ENCODE measurements at regions not wholly inside any gene's neighbourhood (a gene's known extent, or its start where the extent isn't known, plus 50 kb on each side); places are given as distances from the start of the nearest gene placed in this dataset.
A peak's percentile ranks its signal among the peaks of the same experiment; 100 is the strongest.

DNA sequence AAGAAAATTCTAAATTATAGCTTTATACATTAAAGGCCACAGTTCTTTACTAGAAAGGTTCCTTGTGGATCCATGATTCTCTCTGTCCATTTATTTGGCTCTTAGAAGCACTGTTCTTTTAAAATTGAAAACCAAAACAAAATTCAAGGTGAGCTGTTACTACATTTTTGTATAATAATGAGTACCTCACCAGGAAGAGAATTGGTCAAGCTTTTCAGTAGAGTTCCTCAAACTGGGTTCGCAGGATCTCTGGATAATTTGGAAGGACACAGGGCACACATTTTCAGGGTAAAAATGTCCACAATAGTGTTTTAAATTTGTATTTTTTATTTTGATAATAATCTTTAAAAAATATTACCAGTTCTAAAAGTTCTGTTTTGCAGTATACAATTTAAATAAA, 93.0 kb downstream of the PPP1R3A start:
- no peak for DNase-seq

DNA sequence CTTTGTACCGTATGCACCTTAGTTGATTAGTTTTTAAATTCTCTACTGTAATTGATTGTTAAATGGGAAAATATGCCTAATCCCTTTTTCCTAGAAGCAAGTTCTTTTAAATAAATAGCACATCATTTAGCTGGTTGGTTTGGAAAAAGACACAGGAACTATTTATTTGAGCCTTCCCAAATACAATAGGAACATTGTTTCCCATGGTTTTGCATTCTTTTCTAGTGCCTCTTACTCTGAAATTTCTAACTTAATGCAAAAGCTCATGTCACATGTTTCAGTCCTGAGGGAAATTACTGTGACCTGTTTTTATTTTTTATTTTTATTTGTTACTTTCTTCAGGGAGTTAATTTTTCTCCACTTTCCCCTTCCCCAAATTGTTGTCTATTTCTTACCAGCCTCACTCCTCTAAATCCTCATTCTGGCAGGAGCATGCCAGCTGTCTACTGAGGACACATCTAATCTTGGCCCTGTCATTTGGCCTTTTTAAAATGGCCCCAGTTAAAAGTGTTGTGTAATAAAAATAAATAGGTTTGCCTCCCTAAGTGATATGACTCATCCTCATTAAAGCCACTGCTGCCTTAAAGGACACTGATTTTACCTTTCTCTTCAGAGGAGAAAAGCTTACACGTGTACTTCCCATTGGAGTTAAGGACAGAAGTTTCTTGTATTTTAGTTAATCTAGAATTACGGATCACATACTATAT, 94.5 kb downstream of the PPP1R3A start:
- DNase-seq = peak; percentile 19

DNA sequence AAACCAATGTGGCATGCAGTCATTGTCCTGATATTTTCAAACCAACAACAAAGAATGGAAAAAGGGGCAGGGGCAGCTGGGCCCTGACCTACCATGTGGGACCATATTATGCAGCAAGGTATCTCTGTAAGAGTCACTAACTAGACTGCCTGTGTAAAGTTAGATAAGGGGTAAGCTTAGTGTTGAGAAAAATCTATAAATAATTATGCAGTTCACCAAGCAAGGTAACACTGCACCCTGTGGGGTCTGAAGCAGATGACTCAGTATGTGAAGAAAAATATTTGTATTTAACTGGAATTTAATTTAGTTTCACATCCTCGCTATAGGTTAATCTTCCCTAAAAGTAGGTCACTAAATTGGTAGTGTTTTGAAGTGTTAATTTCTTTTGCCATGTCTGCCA, 99.3 kb downstream of the PPP1R3A start:
- DNase-seq = no peak

DNA sequence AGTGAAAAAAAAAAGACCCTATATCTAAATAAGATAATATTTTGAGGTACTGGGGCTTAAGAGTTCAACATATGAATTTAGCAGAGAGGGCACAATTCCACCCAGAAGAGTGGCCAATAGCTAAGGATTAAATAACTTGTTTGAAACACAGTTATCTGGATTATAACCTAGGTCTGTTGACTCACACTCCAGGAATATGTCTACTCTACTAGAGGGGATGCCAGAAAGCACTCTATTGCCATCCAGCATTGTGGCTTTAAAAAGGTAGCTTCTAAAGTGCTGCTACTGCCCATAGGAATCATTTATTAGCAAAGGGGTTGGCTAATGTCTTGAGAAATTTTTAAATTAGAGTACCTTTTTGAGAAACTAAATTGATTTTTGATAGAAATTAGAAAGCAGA, 102.2 kb downstream of the PPP1R3A start:
- no peak for DNase-seq

DNA sequence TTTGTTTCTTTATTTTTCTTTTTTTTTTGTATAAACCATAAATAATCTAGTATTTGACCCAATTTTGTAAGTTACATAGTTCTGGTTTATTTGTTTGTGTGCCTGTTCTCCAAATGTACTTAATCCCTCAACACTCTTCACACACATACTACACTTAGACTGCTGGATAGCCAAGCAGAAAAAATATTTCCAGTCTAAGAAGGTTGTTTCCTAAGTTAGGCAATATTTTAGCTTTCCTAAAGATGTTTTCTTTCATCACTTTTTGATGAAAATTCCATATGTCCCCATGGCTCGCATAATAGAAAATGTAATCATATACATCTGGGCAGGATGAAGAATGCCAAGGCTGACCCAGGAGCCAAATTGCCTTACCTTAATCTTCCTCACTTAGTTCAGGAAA, 105.3 kb downstream of the PPP1R3A start:
- no peak for DNase-seq

DNA sequence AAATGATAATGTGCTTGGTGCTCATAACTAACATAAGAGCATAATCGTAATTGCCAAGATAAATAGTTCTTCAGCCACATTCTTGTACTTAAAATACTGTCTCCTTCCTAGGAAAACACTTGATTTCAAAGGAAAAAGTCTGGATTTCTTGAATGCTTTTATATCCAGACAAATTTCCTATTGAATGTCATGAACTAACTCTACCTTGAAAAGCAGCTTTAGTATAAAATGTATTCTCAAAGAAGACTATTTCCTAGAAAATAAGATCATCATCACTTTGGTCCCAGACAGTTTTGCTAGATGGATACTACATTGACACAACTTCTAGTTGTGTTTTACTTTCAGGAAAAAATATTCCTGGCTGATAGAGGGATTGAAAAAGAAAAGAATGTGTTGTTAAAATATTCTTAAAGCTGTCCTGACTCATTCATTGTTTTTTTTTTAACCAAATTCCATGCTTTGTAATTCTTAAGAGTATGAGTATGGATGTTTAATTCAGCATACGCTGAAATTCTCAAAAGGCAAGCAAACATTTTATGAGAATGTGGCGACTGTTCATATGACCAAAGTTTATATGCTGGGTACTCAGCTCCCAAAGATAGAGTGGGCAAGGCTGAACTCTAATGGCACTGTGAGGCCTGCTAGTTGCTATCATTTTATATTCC, 106.1 kb downstream of the PPP1R3A start:
- DNase-seq = no peak

DNA sequence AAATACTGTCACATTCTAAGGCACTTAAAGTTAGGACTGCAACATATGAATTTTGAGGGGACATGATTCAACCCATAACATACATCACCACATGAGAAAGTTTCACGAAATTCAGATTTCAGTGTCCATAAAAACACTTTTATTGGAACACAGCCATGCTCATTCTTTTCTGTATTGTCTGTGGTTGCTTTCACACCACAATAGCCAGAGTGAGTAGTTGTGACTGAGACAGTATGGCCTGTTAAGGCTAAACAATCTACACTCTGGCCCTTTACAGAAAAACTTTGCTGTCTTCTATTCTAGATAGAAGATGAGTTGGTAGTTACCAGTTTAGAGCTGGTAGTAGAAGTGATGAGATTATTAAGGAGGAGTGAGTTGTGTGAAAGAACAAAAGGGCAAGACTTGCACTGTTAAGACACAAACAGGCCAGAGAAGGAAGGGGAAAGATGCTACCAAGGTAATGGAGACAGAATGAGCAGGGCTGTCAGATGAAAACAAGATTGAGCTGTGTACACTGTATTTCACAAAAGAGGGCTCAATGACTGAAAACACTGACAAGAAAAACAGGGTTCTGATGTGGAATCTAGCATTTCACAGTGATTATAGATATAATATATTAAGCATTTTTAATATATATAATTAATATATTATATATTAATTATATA, 108.6 kb downstream of the PPP1R3A start:
- DNase-seq = no peak

DNA sequence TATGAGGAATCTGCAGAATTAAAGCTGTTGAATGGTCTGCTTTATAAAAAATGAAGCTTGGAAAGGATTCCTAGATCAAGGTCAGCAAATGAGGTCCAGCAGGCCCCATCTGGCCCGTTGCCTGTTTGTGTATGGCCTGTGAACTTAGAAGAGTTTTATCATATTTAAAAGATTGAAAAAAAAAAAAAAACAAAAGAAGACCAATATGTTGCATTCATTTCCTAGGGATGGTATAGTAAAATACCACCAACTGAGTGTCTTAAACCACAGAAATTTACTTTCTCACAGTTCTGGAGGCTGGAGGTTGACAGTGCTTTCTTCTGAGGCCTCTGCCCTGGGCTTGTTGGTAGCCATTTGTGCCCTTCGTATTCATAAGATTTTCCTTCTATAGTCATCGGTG, 109.2 kb downstream of the PPP1R3A start:
- no peak for DNase-seq

DNA sequence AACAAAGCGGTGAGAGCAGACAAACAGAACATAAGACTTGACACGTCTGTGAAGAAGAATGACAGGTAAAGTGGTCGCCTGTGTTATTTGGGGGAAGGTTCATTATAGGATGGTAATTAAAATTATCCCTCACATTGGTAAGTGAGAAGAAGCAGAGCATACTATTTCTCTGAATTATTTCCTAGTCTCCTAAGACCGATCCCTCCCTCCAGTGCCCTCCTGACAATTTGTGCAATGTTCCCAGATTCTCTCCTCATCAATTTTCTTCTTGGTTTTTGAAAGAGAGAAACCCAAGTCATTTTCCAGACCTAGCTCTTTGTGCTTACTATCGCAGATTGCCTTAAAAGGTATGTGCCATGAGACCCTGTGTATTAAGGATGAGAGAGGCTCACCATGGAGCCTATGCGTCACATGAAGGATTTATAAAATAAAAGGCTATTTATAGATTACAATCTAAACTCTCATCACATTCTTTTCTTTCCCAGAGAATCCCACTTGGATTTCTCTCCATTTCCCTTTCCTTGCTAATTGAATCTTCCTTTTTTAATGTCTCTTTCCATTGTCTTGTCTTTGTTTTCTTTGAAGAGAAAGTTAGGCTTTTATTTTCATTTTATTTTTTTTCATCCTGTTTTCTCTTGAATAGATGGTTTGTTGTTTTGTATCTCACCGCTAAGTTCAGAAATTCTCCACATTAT, 112.0 kb downstream of the PPP1R3A start:
- no peak for DNase-seq

DNA sequence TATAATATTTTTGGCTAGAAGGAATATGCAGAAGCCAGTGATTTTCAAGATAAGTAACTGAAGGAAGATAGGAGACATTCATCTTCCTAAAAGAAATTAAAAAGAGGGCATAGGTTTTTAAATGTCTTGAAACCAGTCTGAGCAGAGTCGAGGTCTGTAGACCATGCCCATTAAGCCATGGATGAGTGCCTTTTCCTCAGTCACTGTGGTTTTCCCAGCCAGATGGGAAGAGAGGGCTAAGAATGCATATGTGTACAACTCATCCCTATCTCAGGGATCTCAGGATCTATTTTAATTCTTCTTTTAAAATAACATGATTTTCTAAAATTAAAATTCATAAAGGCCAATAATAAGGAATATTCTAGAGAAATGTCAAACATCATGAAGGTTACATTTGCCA, 112.8 kb downstream of the PPP1R3A start:
- no peak for DNase-seq

DNA sequence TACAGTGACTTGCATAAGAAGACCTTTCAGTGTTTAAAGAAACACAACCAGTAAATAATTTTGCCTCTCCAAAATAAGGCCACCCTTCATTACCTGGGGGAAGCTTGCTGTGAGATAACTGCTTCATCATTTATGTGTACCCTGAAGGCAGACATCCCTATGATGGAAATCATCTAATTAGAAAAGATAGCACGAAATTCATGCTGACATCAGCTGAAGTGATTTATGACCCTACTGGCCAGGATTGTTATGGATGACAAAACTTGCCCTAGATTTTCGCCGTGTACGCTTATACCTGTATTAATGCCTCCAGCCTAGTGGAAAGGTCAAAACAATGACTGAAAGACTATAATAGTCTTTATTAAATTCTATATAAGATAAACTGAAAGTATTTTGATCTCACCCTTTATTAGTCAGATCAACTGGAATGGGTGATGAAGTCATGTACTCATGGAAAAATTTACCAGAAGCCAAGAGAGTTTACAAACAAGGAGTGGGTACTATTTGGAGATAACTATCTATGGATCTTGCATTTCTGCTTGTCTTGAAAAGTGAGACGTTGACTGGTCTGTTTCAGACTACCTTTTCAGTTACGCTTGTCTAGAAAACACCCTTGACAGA, 114.2 kb downstream of the PPP1R3A start:
- DNase-seq = no peak

DNA sequence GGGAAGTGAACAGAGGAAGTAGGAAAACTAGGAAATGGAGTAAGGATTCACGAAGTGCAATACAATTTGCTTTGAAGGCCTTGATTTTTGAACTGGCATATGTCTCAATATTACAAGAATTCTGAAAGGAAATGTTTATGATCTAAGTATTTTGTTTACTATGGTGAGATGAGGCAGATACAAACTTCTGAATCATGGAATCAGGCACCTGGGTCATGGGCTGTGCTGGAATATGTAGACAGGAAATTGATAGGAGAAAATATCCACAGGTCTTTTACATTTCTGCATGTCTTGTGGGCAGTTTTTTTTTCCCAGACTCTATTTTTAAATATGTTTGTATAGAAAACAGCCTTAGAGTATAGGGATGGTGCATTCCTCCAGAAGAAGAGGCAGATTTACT, 117.1 kb downstream of the PPP1R3A start:
- no peak for DNase-seq

DNA sequence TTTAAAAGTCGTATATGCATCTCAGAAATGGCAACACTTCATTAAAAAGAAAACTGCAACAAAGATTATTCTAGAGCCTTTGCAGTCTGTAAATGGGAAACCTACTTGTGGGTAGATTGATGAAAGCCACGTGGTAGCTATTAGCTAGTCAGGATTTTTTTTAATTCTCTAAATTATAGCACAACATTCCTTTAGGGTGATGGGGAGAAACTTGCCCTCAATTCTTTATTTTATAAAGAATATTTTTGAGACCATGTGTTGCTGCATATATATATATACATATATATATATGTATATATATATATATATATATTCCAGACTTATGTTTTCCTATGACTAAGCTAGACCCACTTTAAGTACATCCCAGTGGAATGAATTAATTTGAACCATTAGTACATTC, 118.0 kb downstream of the PPP1R3A start:
- no peak for DNase-seq

DNA sequence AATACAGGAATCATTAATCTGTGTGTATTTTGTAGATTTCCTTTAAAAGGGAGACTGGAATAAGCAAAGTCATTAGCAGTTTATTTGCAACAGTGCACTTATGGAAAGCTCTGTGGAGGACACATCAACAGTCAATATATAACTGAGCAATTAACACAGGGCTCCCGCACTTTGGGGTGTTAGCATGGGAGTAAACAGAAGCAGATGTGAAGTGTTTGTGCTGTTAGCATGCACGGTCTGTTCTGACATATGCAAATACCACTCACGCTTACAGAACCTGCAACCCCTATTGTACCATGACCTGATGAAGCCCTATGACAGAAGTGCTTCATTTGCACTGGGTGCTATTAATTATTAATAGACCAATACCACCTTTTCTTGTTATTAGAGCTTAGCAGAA, 118.9 kb downstream of the PPP1R3A start:
- DNase-seq = peak; percentile 86

DNA sequence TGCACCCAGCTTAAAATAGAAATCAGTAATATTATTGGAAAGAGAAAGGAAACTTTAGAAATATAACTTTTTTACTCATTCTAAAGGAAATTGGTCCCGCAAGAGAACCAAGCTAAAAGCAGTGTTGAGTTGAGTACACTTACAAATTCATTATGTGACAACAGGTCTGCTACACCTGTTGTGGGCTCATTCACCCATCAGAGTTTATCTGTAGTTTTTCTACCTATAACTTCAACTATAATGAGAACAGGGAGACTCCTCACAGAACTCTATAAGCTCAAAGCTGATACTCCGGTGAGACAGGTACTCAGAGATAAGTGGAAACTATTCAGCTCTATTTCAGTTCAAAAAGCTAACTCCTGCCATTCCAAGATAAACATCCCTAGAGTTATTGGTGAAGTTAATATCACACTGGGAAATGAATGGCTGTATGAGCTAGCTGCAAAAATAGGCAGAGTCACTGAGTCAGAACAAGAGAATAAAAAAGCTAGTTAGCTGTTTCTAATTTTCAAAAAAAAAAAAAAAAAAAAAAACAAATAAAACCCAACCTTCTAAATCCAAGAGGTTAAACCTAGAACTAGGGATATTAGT, 121.3 kb downstream of the PPP1R3A start:
- DNase-seq = no peak

DNA sequence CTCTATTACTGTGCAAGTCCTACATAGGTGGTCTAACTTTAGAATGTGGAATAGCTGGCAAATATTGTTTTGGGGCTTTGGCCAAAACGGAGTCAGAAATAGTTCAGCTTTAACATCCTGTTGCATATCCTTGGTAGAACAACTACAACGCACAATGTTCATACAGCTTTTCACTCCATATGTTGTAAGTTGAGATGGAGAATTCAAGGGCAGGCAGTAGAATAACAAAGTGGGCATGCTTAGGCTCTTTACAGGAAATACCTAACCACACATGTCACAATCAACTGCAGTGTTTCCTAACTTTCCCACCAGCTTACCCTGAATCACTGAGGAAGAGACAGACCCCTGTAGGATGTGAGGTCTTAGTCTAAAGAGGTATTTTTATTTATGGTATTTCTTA, 122.3 kb downstream of the PPP1R3A start:
- no peak for DNase-seq

DNA sequence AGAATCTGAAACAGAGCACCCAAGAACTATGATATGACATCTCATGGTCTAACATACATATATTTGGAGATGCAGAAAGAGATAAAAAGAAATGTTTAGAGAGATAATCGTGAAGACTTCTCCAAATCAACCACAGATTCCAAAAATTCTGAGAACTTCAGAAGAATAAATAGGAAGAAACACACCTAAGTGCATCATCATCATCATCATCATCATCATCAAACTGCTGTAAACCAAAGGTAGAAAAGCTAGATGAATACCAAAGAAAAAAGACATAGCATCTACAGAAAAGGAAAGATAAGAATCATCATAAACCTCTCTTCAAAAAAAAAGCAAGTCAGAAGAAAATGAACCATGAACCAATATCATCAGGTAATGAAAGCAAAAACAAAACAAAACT, 124.2 kb downstream of the PPP1R3A start:
- DNase-seq = no peak

DNA sequence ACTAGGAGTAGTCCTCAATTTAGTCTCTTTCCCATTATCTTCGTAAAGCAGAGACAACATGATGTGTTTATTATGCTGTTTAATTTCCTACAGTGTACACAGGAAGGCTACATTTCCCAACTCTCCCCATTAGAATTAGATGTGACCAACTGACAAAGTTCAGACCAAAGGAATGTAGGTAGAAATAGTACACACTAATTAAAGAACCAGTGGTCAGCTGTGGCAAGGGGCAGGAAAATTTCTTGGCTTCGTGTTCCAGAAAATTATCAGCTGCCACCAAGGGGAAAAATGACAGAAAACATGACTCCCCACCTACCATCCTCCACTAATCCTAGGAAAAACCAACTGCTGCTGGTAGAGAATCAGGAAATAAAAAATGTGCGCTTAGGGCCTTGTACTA, 125.6 kb downstream of the PPP1R3A start:
- DNase-seq = no peak

DNA sequence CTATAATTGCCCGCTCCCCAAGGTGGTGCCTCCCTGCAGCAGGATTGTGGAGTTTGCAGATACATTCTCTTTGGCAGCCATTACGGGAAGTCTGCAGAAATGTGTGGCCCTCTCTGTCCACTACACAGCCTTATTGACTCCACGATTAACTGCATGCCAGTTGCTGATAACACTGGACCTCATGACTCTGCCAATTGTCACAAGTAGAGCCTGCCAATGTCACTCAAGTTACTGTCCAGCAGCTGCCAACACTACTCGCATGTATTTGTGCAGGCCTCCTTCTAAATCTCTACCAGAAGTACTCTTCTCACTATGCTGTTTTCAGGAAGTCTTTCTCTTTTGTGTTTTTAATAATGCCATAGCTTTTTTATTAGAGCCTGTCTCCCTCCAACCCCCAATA, 128.8 kb downstream of the PPP1R3A start:
- DNase-seq = no peak

DNA sequence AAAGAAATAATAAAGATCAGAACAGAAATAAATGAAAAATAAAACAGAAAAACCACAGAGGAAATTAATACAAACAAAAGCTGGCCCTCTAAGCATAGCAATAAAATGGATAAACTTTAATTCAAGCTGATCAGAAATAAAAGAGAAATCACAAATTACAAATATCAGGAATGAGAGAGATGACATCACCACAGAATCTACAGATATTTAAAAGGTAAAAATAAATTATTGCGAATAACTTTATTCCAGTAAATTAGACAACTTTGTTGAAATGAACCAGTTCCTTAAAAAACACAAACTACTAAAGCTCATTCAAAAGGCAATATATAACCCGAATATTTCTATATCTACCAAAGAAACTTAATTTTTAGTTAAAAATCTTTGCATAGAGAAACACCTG, 131.7 kb downstream of the PPP1R3A start:
- no peak for DNase-seq

DNA sequence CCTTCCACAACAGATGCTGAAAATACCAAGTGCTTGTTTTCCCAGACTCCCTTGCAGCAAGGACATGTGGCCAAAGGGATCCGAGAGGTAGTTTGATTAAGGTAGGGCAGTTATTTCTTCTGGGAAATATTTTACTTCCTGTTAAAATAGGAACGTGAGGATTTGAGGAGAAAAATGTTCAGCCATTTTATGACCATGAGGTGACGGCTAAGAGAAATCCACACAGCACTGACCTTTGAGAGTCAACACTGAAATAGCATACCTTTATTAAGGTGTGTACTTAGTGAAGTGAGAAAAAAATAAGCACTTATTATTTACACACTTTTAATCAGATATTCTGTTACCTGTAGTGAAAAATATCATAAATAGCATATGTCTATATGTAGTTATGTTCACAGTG, 133.9 kb downstream of the PPP1R3A start:
- DNase-seq = no peak

DNA sequence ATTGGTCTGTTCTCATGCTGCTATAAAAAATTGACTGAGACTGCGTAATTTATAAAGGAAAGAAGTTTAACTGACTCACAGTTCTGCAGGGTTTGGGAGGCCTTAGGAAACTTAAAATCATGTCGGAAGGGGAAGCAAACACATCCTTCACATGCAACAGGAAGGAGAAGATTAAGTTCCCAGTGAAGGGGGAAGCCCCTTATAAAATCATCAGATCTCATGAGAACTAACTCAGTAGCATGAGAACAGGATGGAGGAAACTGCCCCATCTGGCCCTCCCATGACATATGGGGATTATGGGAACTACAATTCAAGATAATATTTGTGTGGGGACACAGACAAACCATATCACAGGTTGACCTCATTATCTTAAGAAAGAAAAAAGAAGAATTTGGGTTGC, 134.5 kb downstream of the PPP1R3A start:
- DNase-seq = no peak

DNA sequence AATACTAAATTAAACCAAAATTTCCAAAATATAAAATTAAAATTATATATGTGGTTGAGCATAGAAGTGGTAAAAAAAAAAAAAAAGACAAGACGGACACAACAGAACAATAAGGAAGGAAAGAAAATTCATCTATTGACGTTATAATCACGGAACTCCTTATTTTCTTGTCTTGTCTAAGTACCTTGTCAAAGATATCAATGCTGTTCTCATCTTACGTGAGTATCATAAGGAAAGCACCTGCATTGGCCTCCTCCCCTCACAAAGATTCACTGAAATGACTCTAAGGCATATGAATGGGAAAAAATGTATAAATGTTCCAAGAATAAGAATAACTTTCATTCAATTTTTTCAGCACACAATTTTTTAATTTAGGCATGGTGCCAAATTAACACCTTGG, 135.4 kb downstream of the PPP1R3A start:
- DNase-seq = no peak

Data from DMS153 (cell line).